ENCODE measurements at regions not wholly inside any gene's neighbourhood (a gene's known extent, or its start where the extent isn't known, plus 50 kb on each side); places are given as distances from the start of the nearest gene placed in this dataset.
"Not testable (repeated sequence)": the region's sequence is repeated elsewhere in the genome, so short reads cannot be mapped to it uniquely, and the experiment has no call there.

DNA sequence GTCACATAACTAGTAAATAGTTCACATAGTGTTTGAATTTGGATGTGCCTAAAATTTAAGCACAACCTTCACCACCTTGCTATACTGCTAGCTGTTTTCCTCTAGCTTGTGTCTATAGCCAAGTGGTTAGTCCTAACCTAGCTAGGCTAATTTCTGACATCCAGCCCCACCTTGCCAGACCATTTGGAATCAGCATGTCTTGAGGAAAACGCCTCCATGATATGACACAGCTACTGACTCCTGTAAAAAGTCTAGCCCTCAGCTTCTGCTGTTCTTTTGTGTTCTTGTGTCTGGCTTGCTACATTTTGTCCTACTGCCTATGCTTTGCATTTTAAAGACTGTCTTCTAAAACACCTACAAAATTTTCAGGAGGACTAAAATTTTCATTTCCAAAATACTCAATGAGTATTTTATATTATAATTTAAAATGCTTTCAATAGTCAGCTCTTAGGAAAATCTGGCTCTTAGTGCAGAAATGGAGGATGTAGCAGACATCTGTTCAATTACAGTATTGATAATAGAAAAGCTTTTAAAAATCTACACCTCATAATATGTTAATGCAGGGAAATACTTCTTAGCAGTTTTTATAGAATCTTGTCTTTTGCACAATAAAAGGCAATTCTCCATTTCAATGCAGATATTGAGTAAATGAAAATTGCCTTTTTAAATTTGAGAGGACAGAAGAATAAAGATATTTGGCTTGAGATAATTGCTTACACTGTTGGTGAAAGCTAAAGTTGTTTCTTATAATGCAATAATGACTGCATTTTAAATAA is 160.8 kb upstream of the APP start:
- DNase-seq (ENCODE audit: low read depth in 2 of 2): no peak

DNA sequence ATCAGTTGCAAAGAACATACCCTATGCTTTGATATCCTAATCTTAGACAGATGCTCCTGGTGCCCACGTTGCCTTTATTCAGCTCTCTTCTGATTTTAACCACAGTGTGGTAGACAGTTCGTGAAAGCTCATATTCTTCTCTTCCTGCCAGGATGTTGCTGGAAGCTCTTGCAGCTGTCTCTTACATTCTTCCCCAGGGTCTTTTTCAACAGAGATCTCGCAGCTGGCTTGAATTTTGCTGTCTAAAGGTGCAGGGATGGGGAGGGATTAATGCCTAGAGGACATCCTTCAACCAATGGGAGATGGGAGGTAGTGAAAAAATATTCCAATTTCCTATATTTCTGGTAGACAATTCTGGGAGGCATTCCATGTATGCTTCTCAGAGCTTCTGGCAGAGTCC is 150.0 kb upstream of the APP start:
- DNase-seq (ENCODE audit: low read depth in 2 of 2): no peak

DNA sequence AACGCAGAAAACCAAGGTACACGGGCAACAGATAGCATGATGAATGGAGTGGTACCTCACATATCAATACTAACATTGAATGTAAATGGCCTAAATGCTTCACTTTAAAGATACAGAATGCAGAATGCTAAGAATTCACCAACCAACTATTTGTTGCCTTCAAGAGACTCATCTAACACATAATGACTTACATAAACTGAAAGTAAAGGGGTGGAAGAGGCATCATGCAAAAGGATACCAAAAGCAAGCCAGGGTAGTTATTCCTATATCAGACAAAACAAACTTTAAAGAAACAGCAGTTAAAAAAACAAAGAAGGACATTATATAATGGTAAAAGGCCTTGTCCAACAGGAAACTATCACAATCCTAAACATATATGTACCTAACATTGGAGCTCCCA is 137.1 kb upstream of the APP start:
- no peak for DNase-seq (ENCODE audit: low read depth in 2 of 2)

DNA sequence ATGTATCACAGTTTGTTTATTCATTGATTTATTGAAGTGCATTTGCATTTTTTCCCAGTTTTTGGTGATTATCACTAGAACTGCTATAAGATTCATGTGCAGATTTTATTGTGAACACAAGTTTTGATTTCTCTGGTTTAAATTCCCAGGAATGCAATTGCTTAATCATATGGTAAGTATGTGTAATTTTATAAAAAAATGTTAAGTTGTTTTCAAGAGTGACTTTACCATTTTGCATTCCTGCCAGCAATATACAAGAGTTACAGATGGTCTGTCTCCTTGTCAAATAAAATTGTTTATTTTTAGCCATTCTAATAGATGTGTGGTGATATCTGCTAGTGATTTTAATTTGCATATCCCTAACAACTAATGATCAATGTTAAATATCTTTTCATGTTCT is 127.3 kb upstream of the APP start:
- no peak for DNase-seq (ENCODE audit: low read depth in 2 of 2)

DNA sequence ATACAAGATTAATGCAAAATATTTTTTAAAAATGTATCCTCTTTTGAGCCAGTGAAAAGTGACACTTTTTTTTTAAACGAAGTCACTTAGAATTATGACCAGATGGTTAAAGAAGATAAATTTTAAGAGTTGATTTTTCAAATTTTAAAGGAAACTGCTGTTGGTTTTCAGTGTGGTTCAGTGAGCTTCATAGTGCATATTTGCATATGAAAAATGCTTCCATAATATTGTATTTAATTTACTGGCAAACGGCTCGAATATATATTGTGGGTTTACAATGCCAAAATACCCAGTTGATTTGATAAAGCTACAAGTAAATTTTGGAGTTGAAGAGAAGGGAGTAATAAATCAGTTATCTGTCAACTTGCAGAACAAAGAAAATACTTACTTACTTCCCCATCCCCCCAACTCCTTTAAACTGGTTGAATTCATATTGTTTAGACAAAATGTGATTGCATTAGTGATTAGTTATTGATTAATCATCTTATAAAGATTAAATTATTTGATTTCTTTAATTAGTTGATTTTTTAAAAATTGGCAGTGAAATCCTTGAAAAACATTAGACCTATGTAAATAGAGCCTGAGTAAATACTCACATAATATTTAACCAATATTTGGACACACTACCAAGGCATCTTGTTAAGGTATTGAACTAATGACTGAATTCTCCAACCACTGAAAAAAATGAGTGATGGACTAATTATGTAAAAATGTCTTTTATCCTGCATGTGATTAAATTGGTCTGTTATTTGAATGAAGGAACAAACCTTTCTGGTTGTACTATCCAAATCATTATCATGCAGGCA is 122.8 kb upstream of the APP start:
- DNase-seq (ENCODE audit: low read depth in 2 of 2): no peak

DNA sequence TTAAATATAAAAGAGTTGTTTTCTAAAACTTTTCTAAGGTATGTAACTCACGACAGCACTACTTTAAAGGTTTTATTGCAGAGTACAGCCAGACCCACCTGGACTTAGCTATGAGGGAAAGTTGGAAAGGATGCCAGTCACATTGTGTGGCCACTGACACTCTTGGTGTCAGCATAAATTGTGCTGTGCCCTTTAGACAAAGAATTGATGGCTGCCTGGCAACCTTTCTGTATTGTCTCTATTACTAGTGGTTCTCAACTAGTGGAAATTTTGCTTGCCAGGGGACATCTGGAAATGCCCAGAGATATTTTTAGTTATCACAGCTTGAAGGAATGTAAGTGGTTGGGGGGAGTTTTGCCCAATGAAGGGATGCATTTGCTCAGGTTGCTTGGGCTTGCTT is 117.5 kb upstream of the APP start:
- DNase-seq (ENCODE audit: low read depth in 2 of 2): no peak

DNA sequence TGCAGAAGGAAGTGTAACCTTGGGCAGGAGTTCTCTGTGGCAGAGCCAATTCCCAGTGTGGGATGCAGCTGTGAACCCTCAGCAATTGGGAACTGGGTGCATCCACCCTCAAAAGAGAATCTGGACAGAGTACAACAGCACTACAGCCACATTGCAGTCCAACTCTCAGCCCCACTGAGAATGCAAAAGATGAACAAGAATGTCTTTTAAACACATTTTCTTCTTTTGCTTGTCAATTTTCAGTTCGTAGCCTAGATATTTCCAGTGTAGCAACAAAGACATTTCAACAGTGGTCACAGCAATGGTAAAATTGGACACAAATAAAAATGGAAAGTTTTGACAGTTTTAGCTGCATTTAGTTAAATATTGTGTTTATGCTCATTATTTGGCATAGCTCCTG is 114.0 kb upstream of the APP start:
- no peak for DNase-seq (ENCODE audit: low read depth in 2 of 2)

DNA sequence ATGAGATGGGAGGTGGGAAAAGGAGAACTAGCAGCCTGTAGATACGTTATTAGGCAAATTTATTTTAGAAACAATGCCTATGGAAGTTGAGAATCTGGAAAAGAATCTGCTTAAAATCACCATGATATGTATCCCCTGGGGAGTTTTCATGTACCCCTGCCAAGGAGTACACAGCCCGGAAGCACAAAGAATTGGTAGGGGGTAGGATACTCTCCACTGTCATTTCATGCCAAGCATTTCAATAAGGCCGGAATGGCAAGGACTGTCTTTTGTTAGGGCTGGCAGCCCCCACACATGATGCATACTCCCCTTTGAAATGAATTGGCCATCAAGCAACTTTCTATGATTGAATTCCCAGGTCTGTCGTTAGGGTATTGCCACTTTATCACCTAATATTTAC is 111.5 kb upstream of the APP start:
- DNase-seq (ENCODE audit: low read depth in 2 of 2): no peak

DNA sequence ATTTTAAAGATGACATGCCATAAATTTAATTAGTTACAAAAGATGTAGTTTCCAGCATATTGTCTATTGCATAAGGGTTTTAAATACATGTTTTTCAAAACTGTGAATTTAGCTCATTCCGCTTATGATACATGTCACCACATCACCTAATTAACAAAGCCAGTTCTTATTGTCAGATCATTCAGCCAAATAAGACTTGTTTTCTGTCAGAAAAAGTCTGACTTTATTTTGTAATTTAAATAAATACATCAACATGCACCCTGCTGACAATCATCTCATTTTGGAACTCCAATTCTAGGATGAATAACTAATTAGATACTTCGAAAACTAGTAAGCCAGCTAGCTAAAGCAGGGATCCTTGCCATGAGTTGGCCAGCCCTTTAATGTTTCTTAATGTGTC is 110.9 kb upstream of the APP start:
- no peak for DNase-seq (ENCODE audit: low read depth in 2 of 2)

DNA sequence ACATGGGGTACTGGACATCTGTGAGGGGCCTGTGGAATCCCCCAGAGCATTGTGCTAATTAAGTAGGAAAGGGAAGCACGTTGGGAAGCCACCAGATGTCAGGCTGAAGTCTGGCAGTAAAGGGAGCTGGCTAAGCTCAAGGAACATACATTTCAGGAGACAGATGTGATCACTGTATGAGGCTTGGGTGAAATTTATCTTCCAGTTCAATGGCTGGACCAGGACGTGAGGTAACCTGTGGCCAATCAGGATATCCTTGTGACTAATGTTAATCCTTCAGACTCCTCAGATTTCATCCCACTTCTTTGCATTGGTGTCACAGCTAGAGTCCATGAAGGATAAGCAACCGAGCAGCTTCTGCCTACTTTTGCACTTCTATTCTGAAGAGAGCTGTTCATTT is 110.2 kb upstream of the APP start:
- DNase-seq (ENCODE audit: low read depth in 2 of 2): no peak

DNA sequence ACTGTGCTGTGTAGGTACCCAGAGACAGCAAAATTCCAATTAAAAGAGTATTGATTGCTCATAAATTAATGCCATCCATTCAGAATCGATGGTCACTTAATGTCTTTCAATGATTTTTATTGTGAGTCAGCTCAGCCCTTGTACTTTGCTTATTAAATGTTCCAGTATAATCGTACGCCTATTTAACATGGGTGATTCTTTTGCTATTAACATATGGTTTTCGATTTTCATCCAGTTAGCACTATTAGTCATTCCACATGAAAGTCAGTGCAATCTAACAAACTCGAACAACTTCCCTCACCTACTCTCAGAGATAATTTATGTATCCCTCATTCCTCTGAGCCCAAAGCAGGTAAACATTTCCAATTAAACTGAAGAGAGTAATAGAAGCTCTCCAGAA is 109.6 kb upstream of the APP start:
- DNase-seq (ENCODE audit: low read depth in 2 of 2): no peak

DNA sequence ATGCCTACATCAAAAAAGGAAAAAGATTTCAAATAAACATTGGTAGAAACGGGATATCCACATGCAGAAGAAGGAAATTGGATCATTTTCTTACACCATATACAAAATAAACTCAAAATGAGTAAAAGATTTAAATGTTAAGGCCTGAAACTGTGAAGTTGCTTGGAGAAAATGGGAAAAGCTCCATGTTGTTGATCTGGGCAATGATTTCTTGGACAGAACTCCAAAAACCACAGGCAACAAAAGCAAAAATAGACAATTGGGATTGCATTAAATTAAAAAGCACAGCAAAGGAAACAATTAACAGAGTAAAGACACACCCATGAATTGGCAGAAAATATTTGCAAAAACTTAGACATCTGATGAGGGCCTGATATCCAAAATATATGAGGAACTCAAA is 105.2 kb upstream of the APP start:
- no peak for DNase-seq (ENCODE audit: low read depth in 2 of 2)

DNA sequence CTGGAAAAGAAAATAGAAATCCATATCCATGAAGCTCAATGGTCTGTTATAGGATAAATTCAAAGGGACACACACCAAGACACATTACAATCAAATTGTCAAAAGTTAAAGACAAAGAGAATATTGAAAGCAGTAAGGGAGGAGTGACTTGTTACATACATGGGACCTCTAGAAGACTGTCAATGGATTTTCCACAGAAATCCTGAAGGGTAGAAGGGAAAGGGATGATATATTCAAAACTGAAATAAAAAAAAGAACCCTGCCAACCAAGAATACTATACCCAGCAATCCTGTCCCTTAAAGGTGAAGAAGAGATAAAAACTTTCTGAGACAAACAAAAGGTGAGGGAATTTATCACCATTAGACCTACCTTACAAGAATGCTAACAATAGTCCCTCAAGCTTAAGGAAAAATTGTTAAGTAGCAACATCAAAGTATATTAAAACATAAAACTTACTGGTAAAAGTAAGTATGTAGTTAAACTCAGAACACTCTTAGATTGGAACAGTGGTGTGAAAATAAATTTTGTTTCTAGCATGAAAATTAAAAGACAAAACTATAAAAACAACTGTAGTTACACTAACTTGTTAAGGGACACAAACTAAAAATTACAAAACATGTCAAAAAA is 103.2 kb upstream of the APP start:
- DNase-seq (ENCODE audit: low read depth in 2 of 2): no peak

DNA sequence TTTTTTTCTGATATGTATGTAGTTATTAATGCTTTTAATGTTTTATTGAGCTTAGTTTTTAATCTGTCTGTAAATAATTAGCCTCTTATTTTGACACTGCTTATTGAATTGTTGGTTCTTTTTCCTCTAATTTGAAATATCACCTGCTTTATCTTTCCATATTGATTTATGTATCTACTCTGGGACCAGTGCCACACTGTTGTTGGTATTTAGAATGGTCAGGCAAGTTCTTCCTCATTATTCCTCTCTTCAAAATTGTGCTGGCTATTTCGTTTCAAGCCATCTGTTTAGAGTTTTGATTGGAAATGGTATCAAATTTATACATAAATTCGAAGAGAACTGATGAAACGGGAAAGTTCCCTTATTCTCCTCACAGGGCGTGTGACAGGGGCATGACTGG is 96.8 kb upstream of the APP start:
- DNase-seq (ENCODE audit: low read depth in 2 of 2): no peak

DNA sequence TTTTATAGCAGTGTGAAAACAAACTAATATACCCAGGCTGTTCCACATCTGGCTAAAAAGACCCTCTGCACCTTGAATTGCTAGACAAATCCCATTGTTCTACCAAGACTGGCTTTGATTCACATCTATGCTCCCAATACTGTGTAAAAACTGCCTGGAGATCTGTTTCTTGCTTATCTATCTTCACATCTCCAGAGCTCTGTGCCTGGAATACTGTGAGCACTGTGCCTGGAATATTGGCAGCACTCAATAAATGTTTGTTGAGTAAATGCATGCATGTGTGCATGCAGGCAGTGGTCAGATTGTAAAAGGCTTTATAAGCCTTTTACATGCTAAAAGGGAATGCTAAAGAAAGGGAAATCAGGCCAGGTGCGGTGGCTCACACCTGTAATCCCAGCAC is 75.5 kb upstream of the APP start:
- DNase-seq (ENCODE audit: low read depth in 2 of 2): no peak

DNA sequence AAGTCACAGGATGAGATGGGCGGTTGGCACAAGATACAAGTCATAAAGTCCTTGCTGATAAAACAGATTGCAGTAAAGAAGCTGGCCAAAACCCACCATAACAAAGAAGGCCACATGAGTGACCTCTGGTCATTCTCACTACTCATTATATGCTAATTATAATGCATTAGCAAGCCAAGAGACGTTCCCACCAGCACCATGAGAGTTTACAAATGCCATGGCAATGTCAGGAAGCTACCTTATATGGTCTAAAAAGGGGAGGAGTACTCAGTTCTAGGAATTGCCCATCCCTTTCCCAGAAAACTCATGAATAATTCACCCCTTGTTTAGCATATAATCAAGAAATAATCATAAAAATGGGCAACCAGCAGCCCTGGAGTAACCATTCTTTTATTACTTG is 74.9 kb upstream of the APP start:
- no peak for DNase-seq (ENCODE audit: low read depth in 2 of 2)

DNA sequence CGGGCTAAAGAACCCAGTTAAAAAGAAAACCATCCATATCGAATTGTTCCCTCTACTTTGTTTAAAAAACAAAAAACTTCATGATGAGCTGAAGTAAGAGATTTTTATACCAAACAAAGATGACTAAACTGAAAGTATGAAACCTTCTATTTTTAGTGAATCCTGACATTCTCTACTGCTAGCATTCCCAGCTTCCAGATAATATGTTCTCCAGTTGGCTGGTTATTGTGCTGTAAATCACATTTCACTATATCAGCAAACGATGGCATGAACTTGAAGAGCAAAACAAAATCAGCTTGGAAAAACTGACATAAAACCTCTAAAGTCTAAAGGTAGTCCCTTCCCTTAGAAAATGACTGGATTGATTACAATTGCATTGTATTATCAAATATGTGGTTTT is 68.1 kb upstream of the APP start:
- no peak for DNase-seq (ENCODE audit: low read depth in 2 of 2)

DNA sequence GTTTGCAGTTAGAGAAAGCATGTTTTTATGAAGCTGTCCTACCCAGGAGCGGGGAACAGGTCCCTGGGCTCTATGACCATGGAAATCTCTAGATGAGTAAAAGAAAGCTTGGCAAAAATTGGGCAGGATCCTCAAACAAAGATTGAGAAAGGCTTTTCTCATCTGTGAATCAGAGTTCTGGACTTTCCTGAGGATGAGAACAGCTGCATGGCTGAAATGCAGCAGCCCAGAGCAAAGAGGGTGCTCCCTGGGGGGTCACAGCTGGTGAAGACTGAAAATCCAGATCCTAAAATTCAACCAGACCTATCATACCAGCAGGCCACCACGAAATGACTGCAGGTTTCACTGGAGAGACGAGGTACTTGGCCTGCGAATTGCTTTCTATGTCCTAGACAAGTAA is 65.7 kb upstream of the APP start:
- no peak for DNase-seq (ENCODE audit: low read depth in 2 of 2)

DNA sequence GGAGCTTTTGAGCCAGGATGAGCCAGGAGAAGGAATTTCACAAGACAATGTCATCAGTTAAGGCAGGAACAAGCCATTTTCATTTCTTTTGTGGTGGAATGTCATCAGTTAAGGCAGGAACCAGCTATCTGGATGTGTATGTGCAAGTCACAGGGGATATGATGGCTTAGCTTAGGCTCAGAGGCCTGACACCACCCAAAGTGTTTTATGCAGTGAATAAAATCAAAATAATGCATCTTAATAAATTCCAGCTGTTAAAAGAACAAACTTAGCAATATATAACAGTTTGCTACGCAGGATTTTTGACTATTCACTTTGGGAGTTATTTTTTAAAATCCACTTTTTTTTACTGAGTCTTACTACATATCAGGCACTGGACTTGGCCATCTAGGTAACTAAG is 62.7 kb upstream of the APP start:
- DNase-seq (ENCODE audit: low read depth in 2 of 2): not testable (repeated sequence)

DNA sequence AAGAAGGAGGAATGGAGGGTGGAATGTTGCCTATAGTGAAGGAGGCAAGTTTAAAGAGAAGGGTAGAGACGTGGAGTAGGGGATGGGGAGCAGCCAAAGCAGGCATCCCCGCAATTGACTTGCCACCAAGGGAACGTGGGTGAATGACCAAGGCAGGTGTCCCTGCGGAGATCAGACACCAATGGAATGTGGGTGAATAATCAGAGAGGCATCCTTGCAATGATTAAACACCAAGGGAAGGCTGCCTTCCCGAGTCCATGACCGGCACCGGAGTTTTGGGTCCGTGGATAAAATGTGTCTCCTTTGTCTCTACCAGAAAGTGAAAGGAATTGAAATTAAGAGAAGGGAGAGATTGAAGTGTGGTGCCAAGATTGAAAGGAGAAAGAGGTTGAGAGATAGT is 61.9 kb upstream of the APP start:
- DNase-seq (ENCODE audit: low read depth in 2 of 2): not testable (repeated sequence)

DNA sequence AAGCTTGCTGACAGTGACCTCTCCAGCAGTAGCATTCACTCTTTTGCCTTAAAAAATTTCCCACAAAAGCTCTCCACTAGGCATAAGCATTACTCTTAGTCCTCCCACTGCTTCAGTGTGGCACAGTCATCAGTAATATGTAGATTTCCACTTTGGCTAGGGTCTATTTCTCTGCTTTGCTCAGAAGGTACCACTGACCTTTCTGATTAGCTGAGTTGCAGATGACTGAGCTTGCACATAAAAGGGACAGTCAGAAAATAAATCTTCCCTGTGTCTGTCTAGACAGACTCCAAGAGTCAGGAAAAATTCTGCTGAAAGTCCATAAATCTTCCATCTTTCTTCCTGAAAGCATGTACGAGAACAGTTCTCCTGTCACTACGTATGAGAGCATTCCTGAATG is 56.6 kb upstream of the APP start:
- DNase-seq (ENCODE audit: low read depth in 2 of 2): no peak

DNA sequence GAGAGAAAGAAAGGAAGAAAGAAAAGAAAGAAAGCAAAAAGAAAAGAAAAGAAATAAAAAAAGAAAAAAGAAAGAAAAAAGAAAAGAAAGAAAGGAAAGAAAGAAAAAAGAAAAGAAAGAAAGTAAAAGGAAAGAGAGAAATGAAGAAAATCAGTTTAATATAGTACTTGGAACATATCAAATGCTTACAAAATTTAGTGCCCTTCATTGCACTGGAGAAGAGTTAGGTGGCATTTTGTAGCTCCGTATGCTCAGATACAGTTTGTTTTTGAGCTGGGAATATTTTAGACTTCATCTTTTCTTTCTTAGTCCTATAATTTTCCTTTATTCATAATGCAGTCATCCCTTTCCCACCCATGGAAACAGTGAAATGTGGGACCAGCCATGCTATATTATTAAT is 56.2 kb upstream of the APP start:
- DNase-seq (ENCODE audit: low read depth in 2 of 2): no peak

DNA sequence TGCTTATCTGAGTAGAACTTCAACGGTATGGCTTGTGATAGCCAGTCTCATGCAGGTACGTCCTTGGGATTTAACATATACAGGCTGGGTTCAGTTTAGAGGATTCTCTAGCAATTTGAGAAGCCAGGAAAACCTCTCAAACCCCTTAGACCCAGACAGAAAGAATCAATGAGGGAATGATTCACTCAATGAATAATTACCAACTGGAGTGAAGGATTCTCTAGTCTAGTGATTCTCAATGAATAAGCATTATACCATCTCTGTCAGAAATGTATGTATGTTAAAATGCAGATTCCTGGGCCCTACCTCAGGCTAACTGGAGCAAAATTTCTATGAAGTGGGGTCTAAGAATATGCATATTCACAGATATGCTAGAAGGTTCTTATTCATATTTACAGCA is 54.5 kb upstream of the APP start:
- no peak for DNase-seq (ENCODE audit: low read depth in 2 of 2)
